Trophoblast cell (in vitro differentiated cells and primary cell): ENCODE measurements at regions not wholly inside any gene's neighbourhood (a gene's known extent, or its start where the extent isn't known, plus 50 kb on each side); places are given as distances from the start of the nearest gene placed in this dataset.

Experiments
- DNase-seq, 2 donors: peaks; one replicate each; pipeline ENCODE4 v3.0.0-alpha.2; 2016
- H2AFZ ChIP-seq: 2 replicates; pipeline ENCODE4 v1.6.1; 2013; ENCODE audit warnings: low read length, moderate library complexity, mild to moderate bottlenecking; ENCODE audit not compliant: insufficient read depth, poor library complexity
- H2AK5ac ChIP-seq: 2 replicates; pipeline ENCODE4 v1.6.1; 2013; ENCODE audit warnings: mild to moderate bottlenecking, low read length
- H2BK120ac ChIP-seq: 2 replicates; pipeline ENCODE4 v1.6.1; 2013; ENCODE audit warnings: low read length, mild to moderate bottlenecking, moderate library complexity; ENCODE audit not compliant: insufficient read depth, poor library complexity
- H2BK12ac ChIP-seq: 2 replicates; pipeline ENCODE4 v1.6.1; 2013; ENCODE audit warnings: mild to moderate bottlenecking, low read length, moderate library complexity
- H2BK5ac ChIP-seq: 2 replicates; pipeline ENCODE4 v1.6.1; 2013; ENCODE audit warnings: low read length, low read depth, moderate library complexity, mild to moderate bottlenecking; ENCODE audit not compliant: poor library complexity
- H3K14ac ChIP-seq: 2 replicates; pipeline ENCODE4 v1.6.1; 2013; ENCODE audit warnings: mild to moderate bottlenecking, low read length
- H3K18ac ChIP-seq: 2 replicates; pipeline ENCODE4 v1.6.1; 2013; ENCODE audit warnings: mild to moderate bottlenecking, low read length
- H3K23ac ChIP-seq: 2 replicates; pipeline ENCODE4 v1.6.1; 2013; ENCODE audit warnings: low read length
- H3K27ac ChIP-seq: 2 replicates; pipeline ENCODE4 v1.5.1; 2013; ENCODE audit warnings: low read depth, mild to moderate bottlenecking, inconsistent platforms, low read length, moderate library complexity
- H3K27me3 ChIP-seq: 2 replicates; pipeline ENCODE4 v1.6.1; 2013; ENCODE audit warnings: inconsistent platforms, mild to moderate bottlenecking, low read length, moderate library complexity; ENCODE audit not compliant: insufficient read depth
- H3K36me3 ChIP-seq, 2 experiments: 1 replicate in 1 of 2; 2 replicates in 1 of 2; pipeline ENCODE4 v1.6.1; 2013; ENCODE audit warnings: low read length in 2 of 2, mild to moderate bottlenecking in 2 of 2, moderate library complexity in 1 of 2; ENCODE audit not compliant: insufficient read depth in 2 of 2, control insufficient read depth in 1 of 2
- H3K4ac ChIP-seq: 2 replicates; pipeline ENCODE4 v1.6.1; 2013; ENCODE audit warnings: low read depth, mild to moderate bottlenecking, low read length, moderate library complexity
- H3K4me1 ChIP-seq, 2 experiments: 1 replicate in 1 of 2; 2 replicates in 1 of 2; pipeline ENCODE4 v1.6.1; 2013; ENCODE audit warnings: low read length in 2 of 2, mild to moderate bottlenecking in 2 of 2, moderate library complexity in 1 of 2; ENCODE audit not compliant: insufficient read depth in 2 of 2, control insufficient read depth in 1 of 2
- H3K4me2 ChIP-seq: 2 replicates; pipeline ENCODE4 v1.6.1; 2013; ENCODE audit warnings: inconsistent platforms, mild to moderate bottlenecking, low read length, moderate library complexity
- H3K4me3 ChIP-seq: 2 replicates; pipeline ENCODE4 v1.5.1; 2013; ENCODE audit warnings: mild to moderate bottlenecking, low read depth, low read length, inconsistent platforms
- H3K79me1 ChIP-seq: one replicate; pipeline ENCODE4 v1.6.1; 2013; ENCODE audit warnings: low read length
- H3K79me2 ChIP-seq: 2 replicates; pipeline ENCODE4 v1.6.1; 2013; ENCODE audit warnings: low read length, mild to moderate bottlenecking; ENCODE audit not compliant: control insufficient read depth, insufficient read depth, poor library complexity
- H3K9ac ChIP-seq: 2 replicates; pipeline ENCODE4 v1.6.1; 2013; ENCODE audit warnings: mild to moderate bottlenecking, low read length
- H3K9me3 ChIP-seq: 2 replicates; pipeline ENCODE4 v1.6.1; 2013; ENCODE audit warnings: low read depth, mild to moderate bottlenecking, control low read depth, inconsistent platforms, low read length; ENCODE audit not compliant: insufficient read depth
- H4K12ac ChIP-seq: 2 replicates; pipeline ENCODE4 v1.6.1; 2013; ENCODE audit warnings: low read depth, mild to moderate bottlenecking, low read length, moderate library complexity
- H4K8ac ChIP-seq: 2 replicates; pipeline ENCODE4 v1.6.1; 2013; ENCODE audit warnings: low read depth, mild to moderate bottlenecking, low read length, moderate library complexity
- H4K91ac ChIP-seq: one replicate; pipeline ENCODE4 v1.6.1; 2013; ENCODE audit warnings: low read depth, mild to moderate bottlenecking, low read length, moderate library complexity
- WGBS: extraction: QIAGEN DNeasy Blood & Tissue Kit; methylation state at CpG from one replicate; pipeline ENCODE4 v1.1.7; 2013; ENCODE audit warnings: missing lambda C conversion rate; ENCODE audit not compliant: insufficient read length, insufficient coverage; ENCODE audit errors: extremely low coverage; 5-methylcytosine and 5-hydroxymethylcytosine counted together

DNA sequence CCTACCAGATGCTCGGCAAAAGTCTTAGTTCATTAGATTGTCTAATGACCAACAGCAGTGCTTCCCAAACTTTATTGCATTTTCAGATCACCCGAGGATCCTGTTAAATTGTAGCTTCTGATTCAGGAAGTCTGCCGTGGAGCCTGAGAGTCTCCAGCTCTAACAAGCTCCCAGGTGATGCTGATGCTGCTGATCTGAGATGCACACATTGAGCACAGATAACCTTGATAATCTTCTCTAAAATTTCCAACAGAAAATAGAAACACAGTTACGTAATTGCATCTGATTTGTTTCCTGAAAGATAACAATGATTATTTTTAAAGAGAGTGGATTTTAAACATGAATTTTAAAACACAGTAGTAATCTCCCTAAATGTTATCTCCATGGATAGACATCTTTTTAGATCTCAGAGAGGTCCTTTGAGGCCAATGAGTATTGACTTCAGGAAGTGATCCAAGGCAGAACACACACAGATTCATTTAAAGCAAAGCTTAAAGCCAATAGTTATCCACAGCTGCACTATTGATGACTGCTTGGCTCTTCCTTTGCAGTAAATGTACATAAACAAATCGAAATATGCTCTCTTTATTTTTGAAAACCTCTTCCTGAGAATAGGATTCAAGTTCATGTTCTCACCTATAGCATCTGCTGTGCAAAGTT lies 122.8 kb upstream of the TNPO1 start:
- Histone ChIP-seq H3K79me1 (no peaks in the 10 kb centered on the region), H3K23ac (no peak overlapping the region), H3K9ac (no peak overlapping the region), H3K4me2 (no peak overlapping the region), H4K12ac (no peak overlapping the region), H3K36me3 (no peaks in the 10 kb centered on the region), H3K4me3 (no peak overlapping the region), H3K14ac (no peak overlapping the region), H3K4ac (no peak overlapping the region), H3K27ac (no peak overlapping the region), H3K18ac (no peak overlapping the region), H3K4me1 (no peaks in the 10 kb centered on the region), H2BK12ac (no peak overlapping the region), H2BK120ac (no peak overlapping the region), H2AFZ (no peak overlapping the region), H4K91ac (no peak overlapping the region), H2BK5ac (no peak overlapping the region), H2AK5ac (no peak overlapping the region), H3K79me2 (no peaks in the 10 kb centered on the region), H3K9me3 (no peaks in the 10 kb centered on the region), H4K8ac (no peak overlapping the region), H3K27me3 (no peaks in the 10 kb centered on the region)
- no peak for DNase-seq
- WGBS, result no CpG with 5 or more reads among the region's 5 CpGs

DNA sequence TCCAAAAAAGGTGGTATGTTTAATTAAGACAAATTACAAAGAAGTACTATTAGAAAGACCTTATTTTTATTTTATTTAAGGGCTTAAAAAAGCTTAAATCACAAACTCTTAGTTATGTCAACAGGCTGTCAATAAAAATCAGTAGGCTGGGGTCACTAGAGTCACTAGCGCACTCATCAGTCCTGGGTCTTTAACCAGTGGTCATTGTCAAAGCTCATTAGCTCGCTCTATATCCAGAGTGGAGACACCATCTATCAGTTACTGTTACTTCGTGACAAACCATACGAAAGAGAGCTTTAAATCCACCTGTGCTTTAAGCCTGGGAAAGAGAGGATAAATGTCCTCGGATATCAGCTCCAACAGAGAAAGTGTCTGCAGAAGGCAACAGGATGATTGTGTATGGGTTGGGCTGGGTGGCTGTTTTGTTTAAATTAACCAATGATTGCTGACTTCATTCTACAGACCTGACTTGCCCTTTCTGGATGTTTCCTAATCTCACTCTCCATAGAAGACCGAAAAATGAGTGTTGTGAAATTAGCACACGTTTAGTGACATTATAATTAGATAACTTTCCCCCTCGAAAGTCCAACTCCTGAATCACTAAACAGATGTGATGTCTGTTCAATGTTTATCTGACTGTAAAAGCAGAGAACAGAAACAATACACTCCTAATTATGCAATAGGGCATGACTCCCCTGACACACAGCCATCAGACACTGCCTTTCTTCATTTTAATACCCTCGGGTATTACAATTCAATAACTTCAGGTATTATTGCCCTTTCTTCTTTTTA lies 123.6 kb upstream of the TNPO1 start:
- DNase-seq, result peak in 1 of 2 donors; percentile 1
- no peak overlapping the region for H2AK5ac ChIP-seq
- no peak overlapping the region for H2AFZ ChIP-seq
- H3K36me3 ChIP-seq, result no peaks in the 10 kb centered on the region
- no peaks in the 10 kb centered on the region for H3K27me3 ChIP-seq
- H3K4me2 ChIP-seq, result no peak overlapping the region
- no peaks in the 10 kb centered on the region for H3K79me2 ChIP-seq
- H4K8ac ChIP-seq, result no peak overlapping the region
- H4K91ac ChIP-seq, result no peak overlapping the region
- H2BK12ac ChIP-seq, result no peak overlapping the region
- H3K23ac ChIP-seq, result no peak overlapping the region
- no peak overlapping the region for H3K27ac ChIP-seq
- H3K14ac ChIP-seq, result no peak overlapping the region
- H3K4me3 ChIP-seq, result no peak overlapping the region
- no peaks in the 10 kb centered on the region for H3K9me3 ChIP-seq
- H3K9ac ChIP-seq, result no peak overlapping the region
- no peak overlapping the region for H3K18ac ChIP-seq
- no peak overlapping the region for H3K4ac ChIP-seq
- no peaks in the 10 kb centered on the region for H3K79me1 ChIP-seq
- H3K4me1 ChIP-seq, result no peaks in the 10 kb centered on the region
- no peak overlapping the region for H4K12ac ChIP-seq
- H2BK5ac ChIP-seq, result no peak overlapping the region
- WGBS, result no CpG with 5 or more reads among the region's 9 CpGs
- no peak overlapping the region for H2BK120ac ChIP-seq

DNA sequence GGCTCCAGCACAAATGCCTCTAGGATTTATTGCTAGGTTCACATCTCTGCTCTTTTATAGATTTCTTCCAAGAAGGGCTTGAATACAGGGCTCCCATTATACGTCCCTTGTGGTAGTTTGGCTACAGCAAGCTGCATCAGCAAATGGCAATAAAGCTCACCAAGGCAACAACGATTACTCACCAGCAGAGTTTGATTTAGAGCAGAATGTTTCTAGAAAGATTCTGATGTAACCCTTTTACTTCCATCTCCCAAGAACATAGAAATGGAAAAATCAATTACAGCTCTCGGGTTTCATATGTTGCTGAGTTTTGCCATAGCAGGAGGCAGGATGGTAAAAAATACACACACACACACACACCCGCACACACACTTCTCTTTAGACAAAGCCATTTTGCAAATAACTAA lies 124.2 kb upstream of the TNPO1 start:
- Histone ChIP-seq H3K4ac (no peak overlapping the region), H2BK5ac (no peak overlapping the region), H3K79me1 (no peaks in the 10 kb centered on the region), H4K91ac (no peak overlapping the region), H3K27ac (no peak overlapping the region), H2BK120ac (no peak overlapping the region), H3K4me2 (no peak overlapping the region), H3K9ac (no peak overlapping the region), H3K79me2 (no peaks in the 10 kb centered on the region), H3K27me3 (no peaks in the 10 kb centered on the region), H4K8ac (no peak overlapping the region), H3K14ac (no peak overlapping the region), H2AFZ (no peak overlapping the region), H2AK5ac (no peak overlapping the region), H3K4me1 (no peaks in the 10 kb centered on the region), H3K4me3 (no peak overlapping the region), H4K12ac (no peak overlapping the region), H3K36me3 (no peaks in the 10 kb centered on the region), H3K9me3 (no peaks in the 10 kb centered on the region), H2BK12ac (no peak overlapping the region), H3K23ac (no peak overlapping the region), H3K18ac (no peak overlapping the region)
- WGBS, result no CpG with 5 or more reads among the region's 4 CpGs
- DNase-seq, result no peak

DNA sequence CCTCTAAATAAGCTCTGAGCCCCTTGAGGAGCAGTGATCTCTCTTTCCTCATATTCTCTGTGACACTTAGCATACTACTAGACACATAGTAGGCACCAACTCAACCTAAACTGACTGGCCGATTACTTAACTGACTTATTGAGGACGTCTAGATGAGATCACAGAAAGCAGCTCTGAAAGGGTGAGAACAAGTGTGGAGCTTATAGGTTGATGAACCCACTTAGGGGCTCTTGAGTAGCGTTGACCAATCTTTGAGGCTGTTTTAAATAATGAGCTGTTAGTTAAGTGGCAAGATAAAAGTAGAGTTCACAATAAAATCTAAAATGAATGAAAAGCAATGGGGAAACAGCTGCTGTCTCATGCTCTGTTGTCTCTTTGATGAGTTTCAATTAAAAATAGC lies 124.7 kb upstream of the TNPO1 start:
- Histone ChIP-seq H3K23ac (no peak overlapping the region), H3K9ac (no peak overlapping the region), H3K4me3 (no peak overlapping the region), H3K27me3 (no peaks in the 10 kb centered on the region), H3K79me2 (no peaks in the 10 kb centered on the region), H2AK5ac (no peak overlapping the region), H3K79me1 (no peaks in the 10 kb centered on the region), H3K36me3 (no peaks in the 10 kb centered on the region), H3K18ac (no peak overlapping the region), H3K4ac (no peak overlapping the region), H3K4me2 (no peak overlapping the region), H4K8ac (no peak overlapping the region), H2BK120ac (no peak overlapping the region), H4K91ac (no peak overlapping the region), H3K9me3 (no peaks in the 10 kb centered on the region), H3K4me1 (no peaks in the 10 kb centered on the region), H4K12ac (no peak overlapping the region), H2BK5ac (no peak overlapping the region), H2BK12ac (no peak overlapping the region), H3K27ac (no peak overlapping the region), H2AFZ (no peak overlapping the region), H3K14ac (no peak overlapping the region)
- WGBS, result no CpG with 5 or more reads among the region's 3 CpGs
- DNase-seq, result no peak
